ENCODE measurements at regions not wholly inside any gene's neighbourhood (a gene's known extent, or its start where the extent isn't known, plus 50 kb on each side); places are given as distances from the start of the nearest gene placed in this dataset.

DNA sequence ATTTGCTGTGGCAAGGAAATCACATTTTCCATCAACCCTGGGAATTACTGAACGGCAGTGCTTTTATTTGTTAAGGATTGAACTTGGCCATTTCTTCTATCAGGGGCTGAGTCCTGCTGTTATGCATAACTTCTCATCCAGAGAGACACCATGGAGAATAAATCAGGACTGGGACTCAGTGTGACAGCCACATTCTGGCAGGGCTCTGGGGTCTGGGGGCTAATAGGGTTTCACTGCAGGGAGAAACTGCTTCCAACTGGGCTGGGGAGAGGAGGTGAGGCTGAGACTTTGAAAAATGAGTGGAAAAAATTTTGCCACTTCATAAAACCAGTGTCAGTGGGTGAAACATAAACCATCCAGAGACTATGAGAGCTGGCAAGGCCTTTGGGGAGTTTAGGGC lies 95.7 kb upstream of the ALDH1B1 start:
- TF ChIP-seq, protein P1, sequence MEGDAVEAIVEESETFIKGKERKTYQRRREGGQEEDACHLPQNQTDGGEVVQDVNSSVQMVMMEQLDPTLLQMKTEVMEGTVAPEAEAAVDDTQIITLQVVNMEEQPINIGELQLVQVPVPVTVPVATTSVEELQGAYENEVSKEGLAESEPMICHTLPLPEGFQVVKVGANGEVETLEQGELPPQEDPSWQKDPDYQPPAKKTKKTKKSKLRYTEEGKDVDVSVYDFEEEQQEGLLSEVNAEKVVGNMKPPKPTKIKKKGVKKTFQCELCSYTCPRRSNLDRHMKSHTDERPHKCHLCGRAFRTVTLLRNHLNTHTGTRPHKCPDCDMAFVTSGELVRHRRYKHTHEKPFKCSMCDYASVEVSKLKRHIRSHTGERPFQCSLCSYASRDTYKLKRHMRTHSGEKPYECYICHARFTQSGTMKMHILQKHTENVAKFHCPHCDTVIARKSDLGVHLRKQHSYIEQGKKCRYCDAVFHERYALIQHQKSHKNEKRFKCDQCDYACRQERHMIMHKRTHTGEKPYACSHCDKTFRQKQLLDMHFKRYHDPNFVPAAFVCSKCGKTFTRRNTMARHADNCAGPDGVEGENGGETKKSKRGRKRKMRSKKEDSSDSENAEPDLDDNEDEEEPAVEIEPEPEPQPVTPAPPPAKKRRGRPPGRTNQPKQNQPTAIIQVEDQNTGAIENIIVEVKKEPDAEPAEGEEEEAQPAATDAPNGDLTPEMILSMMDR (IDR thresholded peaks at IDR 0.05; ENCODE audit: low read length): no peak
- TF ChIP-seq EZH2 (IDR thresholded peaks at IDR 0.05; ENCODE audit: borderline replicate concordance, low read length): no peak

All from OCI-LY1 (cell line).